AG04449 (cell line): ENCODE measurements at regions not wholly inside any gene's neighbourhood (a gene's known extent, or its start where the extent isn't known, plus 50 kb on each side); places are given as distances from the start of the nearest gene placed in this dataset.
A peak's percentile ranks its signal among the peaks of the same experiment; 100 is the strongest.

Source experiments
- CTCF ChIA-PET: fragments of 350-600 bp; formaldehyde crosslinking; extraction: SDS; loops from one replicate; lab custom pipeline; 2021; ENCODE audit warnings: antibody characterized with exemption; lab: Yijun Ruan, JAX
- POLR2A ChIA-PET: fragments of 400-600, 350-600 bp; formaldehyde crosslinking; extraction: SDS; loops from one replicate; lab custom pipeline; 2020; ENCODE audit warnings: antibody characterized with exemption, inconsistent platforms; lab: Yijun Ruan, JAX
- DNase-seq: peaks from one replicate; pipeline ENCODE4 v3.0.0-alpha.2; 2010; ENCODE audit warnings: low read depth, low spot score
- H3K4me3 ChIP-seq: 2 replicates; pipeline ENCODE4 v1.5.1; 2011; ENCODE audit warnings: low read depth, mild to moderate bottlenecking, control low read depth, low read length
- TF ChIP-seq, protein P1 (sequence below): IDR thresholded peaks from one replicate; pipeline ENCODE4 v1.5.1; 2011; ENCODE audit warnings: mild to moderate bottlenecking, moderate library complexity, low read length, control low read depth, inconsistent platforms; ENCODE audit not compliant: insufficient read depth; ENCODE audit errors: missing control alignments

DNA sequence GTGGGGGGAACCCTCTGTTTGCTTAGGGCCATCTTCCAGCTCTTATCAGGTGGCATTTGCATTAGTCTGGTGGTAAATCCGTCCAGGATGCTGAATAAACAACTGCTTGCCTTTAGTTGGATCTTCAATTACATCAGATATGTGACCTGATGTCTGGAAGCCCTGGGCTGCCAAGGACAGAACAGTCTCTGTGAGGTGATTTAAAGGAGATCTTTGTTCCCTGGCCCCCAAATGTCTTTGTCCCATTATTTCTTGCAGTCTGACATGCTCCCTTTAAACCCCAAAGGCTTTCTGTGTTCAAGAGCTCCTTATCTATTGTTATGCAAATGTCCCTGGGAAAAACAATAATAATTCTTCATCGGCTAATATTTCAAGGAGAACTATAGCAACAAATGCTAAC, 84.6 kb upstream of the SPTLC3 start:
- ChIA-PET CTCF (interaction anchor here (0.5 to 20.1 kb wide), 17 partner anchors 9 to 864 kb away, joined by 3 to 582 read pairs (median 6); no protein-coding TSS in a partner anchor), POLR2A (no interaction called here)
- TF ChIP-seq, protein P1, sequence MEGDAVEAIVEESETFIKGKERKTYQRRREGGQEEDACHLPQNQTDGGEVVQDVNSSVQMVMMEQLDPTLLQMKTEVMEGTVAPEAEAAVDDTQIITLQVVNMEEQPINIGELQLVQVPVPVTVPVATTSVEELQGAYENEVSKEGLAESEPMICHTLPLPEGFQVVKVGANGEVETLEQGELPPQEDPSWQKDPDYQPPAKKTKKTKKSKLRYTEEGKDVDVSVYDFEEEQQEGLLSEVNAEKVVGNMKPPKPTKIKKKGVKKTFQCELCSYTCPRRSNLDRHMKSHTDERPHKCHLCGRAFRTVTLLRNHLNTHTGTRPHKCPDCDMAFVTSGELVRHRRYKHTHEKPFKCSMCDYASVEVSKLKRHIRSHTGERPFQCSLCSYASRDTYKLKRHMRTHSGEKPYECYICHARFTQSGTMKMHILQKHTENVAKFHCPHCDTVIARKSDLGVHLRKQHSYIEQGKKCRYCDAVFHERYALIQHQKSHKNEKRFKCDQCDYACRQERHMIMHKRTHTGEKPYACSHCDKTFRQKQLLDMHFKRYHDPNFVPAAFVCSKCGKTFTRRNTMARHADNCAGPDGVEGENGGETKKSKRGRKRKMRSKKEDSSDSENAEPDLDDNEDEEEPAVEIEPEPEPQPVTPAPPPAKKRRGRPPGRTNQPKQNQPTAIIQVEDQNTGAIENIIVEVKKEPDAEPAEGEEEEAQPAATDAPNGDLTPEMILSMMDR, result no peak
- DNase-seq, result no peak
- no peak overlapping the region for H3K4me3 ChIP-seq

DNA sequence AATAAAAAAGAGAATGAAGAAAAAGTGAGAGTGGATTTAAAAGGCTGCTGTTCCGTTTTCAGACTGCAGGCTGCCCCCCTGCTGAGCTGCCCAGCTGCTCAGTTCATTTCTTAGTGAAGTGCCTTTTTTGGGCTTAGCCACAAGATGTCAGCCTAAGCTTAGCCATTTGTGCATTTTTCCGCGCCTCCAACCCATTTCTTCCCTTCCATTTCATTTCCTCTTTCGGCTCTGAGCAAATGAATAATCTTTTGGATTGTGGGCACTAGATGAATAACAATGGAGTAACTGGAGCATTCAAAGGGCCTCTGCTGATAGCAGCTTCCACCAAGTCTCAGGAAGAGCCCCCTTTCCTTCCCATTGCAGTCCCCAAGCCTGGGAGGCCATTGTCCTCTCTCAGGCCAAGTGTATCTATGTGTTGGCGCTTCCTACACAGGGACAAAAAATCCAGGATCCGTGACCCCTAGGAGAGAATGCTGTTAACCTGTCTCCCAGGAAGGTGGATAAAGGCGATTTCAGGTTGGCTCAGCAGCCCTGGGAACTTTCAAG, 83.5 kb upstream of the SPTLC3 start:
- no peak overlapping the region for H3K4me3 ChIP-seq
- TF ChIP-seq, protein P1, result peak; percentile 88
- POLR2A ChIA-PET, result no interaction called here
- CTCF ChIA-PET, result interaction anchor here (0.5 to 20.1 kb wide), 28 partner anchors 10 to 878 kb away, joined by 3 to 582 read pairs (median 4); no protein-coding TSS in a partner anchor
- peak; percentile 52 for DNase-seq

DNA sequence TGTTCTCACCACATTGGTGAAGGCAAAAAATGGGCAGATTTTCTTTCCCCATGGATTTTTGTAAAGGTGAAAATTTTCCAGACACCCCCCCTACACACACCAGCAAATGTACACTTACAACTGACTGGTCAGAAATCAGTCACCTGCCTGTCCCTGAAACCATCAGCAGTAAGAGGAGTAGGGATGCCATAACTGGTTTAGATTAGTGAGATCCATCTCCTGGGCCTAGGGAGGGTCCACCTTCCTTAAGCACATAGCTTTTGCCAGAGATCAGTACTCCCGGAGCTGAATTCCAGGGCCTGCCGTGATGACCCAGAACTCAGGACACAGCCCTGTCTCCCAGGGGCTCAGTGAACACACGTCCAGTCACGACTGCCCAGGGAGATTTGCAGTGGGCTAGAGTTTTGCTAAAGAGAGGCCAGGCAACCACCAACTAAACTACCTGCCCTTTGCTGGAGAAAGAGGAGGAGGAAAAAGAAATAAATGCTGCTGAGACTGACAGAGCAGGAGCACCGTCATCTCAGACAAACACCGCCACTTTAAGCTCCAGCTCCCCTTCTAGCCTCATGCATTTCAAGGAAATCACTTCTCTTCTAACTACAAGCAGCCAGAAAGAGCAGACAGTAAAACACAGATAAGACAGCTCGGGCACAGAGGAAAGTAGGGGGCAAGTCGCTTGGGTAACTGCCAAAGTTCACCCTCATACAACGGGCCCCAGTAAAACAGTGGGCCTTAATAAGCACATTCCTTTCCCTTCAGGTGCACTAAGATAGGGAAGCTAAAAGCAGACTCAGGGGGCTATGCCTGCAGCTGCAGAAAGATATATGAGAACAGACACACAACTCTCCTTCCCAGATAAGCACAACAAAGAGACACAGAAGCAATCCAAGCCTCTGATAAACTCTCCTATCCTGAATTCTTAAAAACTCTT, 82.6 kb upstream of the SPTLC3 start:
- TF ChIP-seq, protein P1, result no peak
- POLR2A ChIA-PET, result no interaction called here
- CTCF ChIA-PET, result interaction anchor here (0.8 to 20.1 kb wide), 17 partner anchors 9 to 877 kb away, joined by 3 to 582 read pairs (median 8); no protein-coding TSS in a partner anchor
- DNase-seq, result no peak
- no peak overlapping the region for H3K4me3 ChIP-seq

DNA sequence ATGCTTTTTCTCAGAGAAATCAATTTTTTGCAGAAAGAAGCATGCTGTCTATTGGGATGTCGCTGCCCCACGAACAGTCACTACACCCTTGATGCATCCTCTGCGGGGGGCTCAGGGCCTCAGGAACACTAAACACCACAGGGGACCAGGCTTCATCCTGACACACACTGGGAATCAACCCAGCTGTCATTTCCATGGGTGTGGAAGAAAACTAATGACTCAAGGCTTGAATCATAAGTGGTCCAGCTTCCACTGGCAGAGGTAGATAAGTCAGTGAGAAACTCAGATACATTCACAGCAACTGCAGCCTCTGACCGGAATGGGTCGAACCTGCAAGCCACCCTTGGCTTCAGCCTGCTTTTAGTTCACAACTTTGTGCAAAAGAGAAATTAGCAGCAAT, 81.3 kb upstream of the SPTLC3 start:
- TF ChIP-seq, protein P1, result no peak
- no peak for DNase-seq
- ChIA-PET POLR2A (no interaction called here), CTCF (interaction anchor here (4.9 to 20.1 kb wide), 2 partner anchors 8 to 39 kb away, joined by 29 to 582 read pairs; no protein-coding TSS in a partner anchor)
- H3K4me3 ChIP-seq, result no peak overlapping the region

DNA sequence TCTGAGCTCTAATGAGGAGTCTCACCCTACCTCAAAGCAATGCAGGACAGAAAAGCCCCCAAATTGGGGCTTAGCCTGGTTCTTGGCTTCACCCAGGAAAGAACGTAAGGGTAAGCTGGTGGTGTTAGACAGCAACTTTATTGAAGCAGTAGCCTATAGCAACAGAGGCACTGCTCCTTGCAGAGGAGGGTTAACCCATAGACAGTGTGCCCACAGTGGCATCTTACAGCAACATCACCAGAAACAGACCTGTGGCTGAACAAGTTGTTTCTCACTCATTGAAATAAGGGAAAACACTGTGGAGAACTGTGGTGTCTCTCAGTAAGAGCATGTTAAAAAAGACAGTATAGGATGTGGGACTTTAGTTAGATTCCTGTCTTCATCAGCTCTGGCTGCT, 80.4 kb upstream of the SPTLC3 start:
- TF ChIP-seq, protein P1, result no peak
- DNase-seq, result no peak
- POLR2A ChIA-PET, result no interaction called here
- H3K4me3 ChIP-seq, result no peak overlapping the region
- CTCF ChIA-PET, result interaction anchor here (1.1 to 20.1 kb wide), 4 partner anchors 10 to 190 kb away, joined by 3 to 582 read pairs (median 4); no protein-coding TSS in a partner anchor
